HCT116 (cell line): ENCODE measurements at regions not wholly inside any gene's neighbourhood (a gene's known extent, or its start where the extent isn't known, plus 50 kb on each side); places are given as distances from the start of the nearest gene placed in this dataset.

Source experiments
- ATAC-seq: fragments of 200-7000 bp; cut with Tn5 transposase; 2 replicates; pipeline ENCODE4 v1.9.1; 2020; ENCODE audit warnings: mild to moderate bottlenecking, moderate library complexity
- BruUV-seq: library from RNA; stranded (reverse); fragments of 400-500 nt; replicated peaks from 2 replicates; lab custom pipeline; 2021; lab: Mats Ljungman, UMichigan
- CTCF ChIA-PET: fragments of 300-600 bp; sonication (Branson Sonifier 250); formaldehyde crosslinking; loops from one replicate; lab custom pipeline; 2021; ENCODE audit warnings: antibody characterized with exemption; lab: Charles Lee
- POLR2A ChIA-PET: fragments of 300-600, 350-600 bp; sonication (Branson Sonifier 250); formaldehyde crosslinking; loops from one replicate; lab custom pipeline; 2021; ENCODE audit warnings: antibody characterized with exemption; lab: Charles Lee
- RAD21 ChIA-PET, 2 experiments: fragments of 300-600 bp; sonication (Branson Sonifier 250); formaldehyde crosslinking; loops; one replicate each; lab custom pipeline; 2023; ENCODE audit warnings: low total read pairs in 2 of 2; ENCODE audit not compliant: uncharacterized antibody in 2 of 2, unreplicated experiment in 2 of 2, low non-redundant PET in 1 of 2; lab: Charles Lee
- DNase-seq: peaks from one replicate; pipeline ENCODE4 v3.0.0-alpha.2; 2010; ENCODE audit warnings: low read depth, low spot score
- H2AFZ ChIP-seq: fragments of 200-600 bp; shearing (Covaris generic), sonication (generic); 2 replicates; pipeline ENCODE4 v1.6.1; 2017; ENCODE audit warnings: low read depth, mixed run types, mixed read lengths, antibody characterized with exemption, low read length; ENCODE audit not compliant: poor library complexity, severe bottlenecking
- H3K27ac ChIP-seq: 2 replicates; pipeline ENCODE4 v1.5.1; 2012; ENCODE audit warnings: low read depth, low read length
- H3K27me3 ChIP-seq: fragments of 200-600 bp; sonication (generic); 2 replicates; pipeline ENCODE4 v1.6.1; 2016; ENCODE audit warnings: mixed run types, low read length, mixed read lengths; ENCODE audit not compliant: insufficient read depth
- H3K36me3 ChIP-seq, 2 experiments: fragments of 200-500 bp in 1 of 2; fragments of 200-600 bp in 1 of 2; sonication (Bioruptor generic) in 1 of 2; sonication (generic) in 1 of 2; 2 replicates each; pipeline versions ENCODE4 v1.5.1 to v1.6.1; 2014 to 2016; ENCODE audit warnings: low read length in 2 of 2, inconsistent platforms in 1 of 2, mixed read lengths in 1 of 2, mixed run types in 1 of 2; ENCODE audit not compliant: insufficient read depth in 2 of 2, control insufficient read depth in 1 of 2
- H3K4me1 ChIP-seq, 2 experiments: fragments of 200-600 bp in 1 of 2; sonication (generic) in 1 of 2; 2 replicates each; pipeline versions ENCODE4 v1.5.1 to v1.6.1; 2012 to 2017; ENCODE audit warnings: low read length in 2 of 2, inconsistent platforms in 1 of 2, mild to moderate bottlenecking in 1 of 2, mixed read lengths in 1 of 2, mixed run types in 1 of 2, moderate library complexity in 1 of 2; ENCODE audit not compliant: insufficient read depth in 2 of 2, control insufficient read depth in 1 of 2
- H3K4me2 ChIP-seq: fragments of 200-600 bp; sonication (generic); 2 replicates; pipeline ENCODE4 v1.6.1; 2017; ENCODE audit warnings: mixed run types, low read length, mixed read lengths
- H3K4me3 ChIP-seq, 2 experiments: fragments of 200-600 bp in 1 of 2; sonication (generic) in 1 of 2; replicated peaks in 1 of 2; 2 replicates each; pipeline ENCODE4 v1.5.1; 2011 to 2016; ENCODE audit warnings: low read length in 2 of 2, control low read depth in 1 of 2, low read depth in 1 of 2, mild to moderate bottlenecking in 1 of 2, mixed read lengths in 1 of 2, mixed run types in 1 of 2
- H3K79me2 ChIP-seq: fragments of 200-600 bp; sonication (generic); 2 replicates; pipeline ENCODE4 v1.6.1; 2017; ENCODE audit warnings: mild to moderate bottlenecking, mixed run types, low read length, moderate library complexity, mixed read lengths; ENCODE audit not compliant: insufficient read depth
- H3K9ac ChIP-seq: fragments of 200-600 bp; sonication (generic); 2 replicates; pipeline ENCODE4 v1.6.1; 2016; ENCODE audit warnings: low read length, mixed read lengths
- H3K9me2 ChIP-seq: fragments of 200-600 bp; sonication (generic), shearing (Covaris generic); 2 replicates; pipeline ENCODE4 v1.6.1; 2017; ENCODE audit warnings: mixed run types, mild to moderate bottlenecking, moderate library complexity; ENCODE audit not compliant: insufficient read depth
- H3K9me3 ChIP-seq, 2 experiments: fragments of 200-500 bp in 1 of 2; fragments of 200-600 bp in 1 of 2; sonication (Bioruptor generic) in 1 of 2; sonication (generic) in 1 of 2; 2 replicates each; pipeline ENCODE4 v1.6.1; 2014 to 2017; ENCODE audit warnings: low read length in 2 of 2, mixed read lengths in 2 of 2, inconsistent platforms in 1 of 2, low read depth in 1 of 2, mild to moderate bottlenecking in 1 of 2, mixed run types in 1 of 2, moderate library complexity in 1 of 2; ENCODE audit not compliant: control insufficient read depth in 1 of 2, insufficient read depth in 1 of 2
- H4K20me1 ChIP-seq: fragments of 200-600 bp; sonication (generic), shearing (Covaris generic); 2 replicates; pipeline ENCODE4 v1.6.1; 2017; ENCODE audit warnings: mixed run types, mild to moderate bottlenecking, moderate library complexity; ENCODE audit not compliant: insufficient read depth
- CBX3 ChIP-seq: IDR thresholded peaks from 2 replicates; pipeline ENCODE4 v1.6.1; 2012; ENCODE audit warnings: low read depth
- ELF1 ChIP-seq: IDR thresholded peaks from 2 replicates; pipeline ENCODE4 v1.6.1; 2012; ENCODE audit warnings: low read depth, borderline replicate concordance
- FOSL1 ChIP-seq: IDR thresholded peaks from 2 replicates; pipeline ENCODE4 v1.6.1; 2012; ENCODE audit warnings: low read depth
- JUND ChIP-seq: IDR thresholded peaks from 2 replicates; pipeline ENCODE4 v1.6.1; 2012
- MAX ChIP-seq: IDR thresholded peaks from 2 replicates; pipeline ENCODE4 v1.6.1; 2012
- POLR2A ChIP-seq: IDR thresholded peaks from 2 replicates; pipeline ENCODE4 v1.7.0; 2011; ENCODE audit warnings: borderline replicate concordance; ENCODE audit not compliant: insufficient read depth, insufficient read length; ENCODE audit errors: extremely low read depth
- SIN3A ChIP-seq: IDR thresholded peaks from 2 replicates; pipeline ENCODE4 v1.6.1; 2012; ENCODE audit warnings: low read depth
- SP1 ChIP-seq: IDR thresholded peaks from 2 replicates; pipeline ENCODE4 v1.6.1; 2012; ENCODE audit warnings: low read depth
- SRF ChIP-seq: IDR thresholded peaks from 2 replicates; pipeline ENCODE4 v1.6.1; 2012; ENCODE audit warnings: low read depth
- YY1 ChIP-seq: IDR thresholded peaks from 2 replicates; pipeline ENCODE4 v1.6.1; 2011; ENCODE audit warnings: low read length, low read depth, moderate library complexity, mild to moderate bottlenecking; ENCODE audit not compliant: insufficient replicate concordance; ENCODE audit errors: extremely low read depth
- ZNF274 ChIP-seq: fragments of 200-500 bp; sonication (Bioruptor generic); IDR thresholded peaks from 2 replicates; pipeline ENCODE4 v1.6.1; 2014; ENCODE audit warnings: mild to moderate bottlenecking, low read depth, low read length, inconsistent platforms
- intact Hi-C: fragments of 100-400 bp; cut with micrococcal nuclease; formaldehyde crosslinking; loops from 2 replicates; pipeline ENCODE4 v1.10.0; 2022
- TF ChIP-seq, protein P1 (sequence below): IDR thresholded peaks from 2 replicates; pipeline ENCODE4 v1.6.1; 2012; ENCODE audit warnings: low read depth
- TF ChIP-seq, protein P2 (sequence below): IDR thresholded peaks from 2 replicates; pipeline ENCODE4 v1.6.1; 2012

DNA sequence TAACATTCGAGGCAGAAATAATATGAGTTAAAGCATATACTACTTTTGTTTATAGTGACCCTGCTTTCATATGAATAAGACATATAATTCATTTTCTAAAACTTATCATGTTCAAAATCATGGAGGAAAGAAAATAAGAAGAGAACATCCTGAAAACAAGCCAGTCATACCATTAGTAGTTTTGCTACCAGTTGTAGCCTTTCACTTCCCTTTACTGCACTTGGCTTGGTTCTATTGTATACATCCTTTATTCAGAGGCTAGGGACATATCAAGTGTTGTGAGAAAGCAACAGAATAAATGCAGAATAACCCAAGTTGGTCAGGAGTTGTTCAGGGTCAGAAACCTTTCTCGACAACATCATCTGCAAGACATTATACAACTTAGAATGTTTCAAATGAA lies 598.7 kb downstream of the SOX5 start (continued):
- TF ChIP-seq, protein P1, sequence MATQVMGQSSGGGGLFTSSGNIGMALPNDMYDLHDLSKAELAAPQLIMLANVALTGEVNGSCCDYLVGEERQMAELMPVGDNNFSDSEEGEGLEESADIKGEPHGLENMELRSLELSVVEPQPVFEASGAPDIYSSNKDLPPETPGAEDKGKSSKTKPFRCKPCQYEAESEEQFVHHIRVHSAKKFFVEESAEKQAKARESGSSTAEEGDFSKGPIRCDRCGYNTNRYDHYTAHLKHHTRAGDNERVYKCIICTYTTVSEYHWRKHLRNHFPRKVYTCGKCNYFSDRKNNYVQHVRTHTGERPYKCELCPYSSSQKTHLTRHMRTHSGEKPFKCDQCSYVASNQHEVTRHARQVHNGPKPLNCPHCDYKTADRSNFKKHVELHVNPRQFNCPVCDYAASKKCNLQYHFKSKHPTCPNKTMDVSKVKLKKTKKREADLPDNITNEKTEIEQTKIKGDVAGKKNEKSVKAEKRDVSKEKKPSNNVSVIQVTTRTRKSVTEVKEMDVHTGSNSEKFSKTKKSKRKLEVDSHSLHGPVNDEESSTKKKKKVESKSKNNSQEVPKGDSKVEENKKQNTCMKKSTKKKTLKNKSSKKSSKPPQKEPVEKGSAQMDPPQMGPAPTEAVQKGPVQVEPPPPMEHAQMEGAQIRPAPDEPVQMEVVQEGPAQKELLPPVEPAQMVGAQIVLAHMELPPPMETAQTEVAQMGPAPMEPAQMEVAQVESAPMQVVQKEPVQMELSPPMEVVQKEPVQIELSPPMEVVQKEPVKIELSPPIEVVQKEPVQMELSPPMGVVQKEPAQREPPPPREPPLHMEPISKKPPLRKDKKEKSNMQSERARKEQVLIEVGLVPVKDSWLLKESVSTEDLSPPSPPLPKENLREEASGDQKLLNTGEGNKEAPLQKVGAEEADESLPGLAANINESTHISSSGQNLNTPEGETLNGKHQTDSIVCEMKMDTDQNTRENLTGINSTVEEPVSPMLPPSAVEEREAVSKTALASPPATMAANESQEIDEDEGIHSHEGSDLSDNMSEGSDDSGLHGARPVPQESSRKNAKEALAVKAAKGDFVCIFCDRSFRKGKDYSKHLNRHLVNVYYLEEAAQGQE = no peak
- TF ChIP-seq POLR2A (no peak), MAX (no peak)

GRCh38 chr12:23352670-23353069 lies 596.8 kb downstream of the SOX5 start:
- intact Hi-C loops = no loop called here
- Histone ChIP-seq H3K27me3 (no peaks in the 10 kb centered on the region), H4K20me1 (no peaks in the 10 kb centered on the region), H3K9ac (no peak overlapping the region), H3K4me1 (no peaks in the 10 kb centered on the region), H3K79me2 (no peaks in the 10 kb centered on the region), H3K4me2 (no peak overlapping the region), H3K9me2 (no peaks in the 10 kb centered on the region), H3K36me3 (no peaks in the 10 kb centered on the region), H3K9me3 (peaks cover 19 to 46% of the 10 kb centered on the region in 2 experiments; a peak in 2 of 4 replicates), H3K27ac (no peak overlapping the region), H3K4me3 (no peak overlapping the region), H2AFZ (no peak overlapping the region)
- BruUV-seq = no TSS peak
- ATAC-seq = no peak
- TF ChIP-seq CBX3 = no peak
- TF ChIP-seq SIN3A = no peak
- no peak for TF ChIP-seq MAX
- TF ChIP-seq SP1 = no peak
- no peak for TF ChIP-seq ZNF274
- TF ChIP-seq JUND = no peak
- TF ChIP-seq, protein P2, sequence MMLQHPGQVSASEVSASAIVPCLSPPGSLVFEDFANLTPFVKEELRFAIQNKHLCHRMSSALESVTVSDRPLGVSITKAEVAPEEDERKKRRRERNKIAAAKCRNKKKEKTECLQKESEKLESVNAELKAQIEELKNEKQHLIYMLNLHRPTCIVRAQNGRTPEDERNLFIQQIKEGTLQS = no peak
- no peak for TF ChIP-seq SRF
- no peak for TF ChIP-seq FOSL1
- TF ChIP-seq ELF1 = no peak
- TF ChIP-seq YY1 = no peak
- ChIA-PET CTCF (no interaction called here), POLR2A (no interaction called here), RAD21 (no interaction called here)
- no peak for DNase-seq
